NCI-H446 (cell line): ENCODE measurements at regions not wholly inside any gene's neighbourhood (a gene's known extent, or its start where the extent isn't known, plus 50 kb on each side); places are given as distances from the start of the nearest gene placed in this dataset.

Experiments used
- DNase-seq, 2 experiments: peaks; one replicate each; lab custom pipeline; 2025; lab: John Stamatoyannopoulos, UW

DNA sequence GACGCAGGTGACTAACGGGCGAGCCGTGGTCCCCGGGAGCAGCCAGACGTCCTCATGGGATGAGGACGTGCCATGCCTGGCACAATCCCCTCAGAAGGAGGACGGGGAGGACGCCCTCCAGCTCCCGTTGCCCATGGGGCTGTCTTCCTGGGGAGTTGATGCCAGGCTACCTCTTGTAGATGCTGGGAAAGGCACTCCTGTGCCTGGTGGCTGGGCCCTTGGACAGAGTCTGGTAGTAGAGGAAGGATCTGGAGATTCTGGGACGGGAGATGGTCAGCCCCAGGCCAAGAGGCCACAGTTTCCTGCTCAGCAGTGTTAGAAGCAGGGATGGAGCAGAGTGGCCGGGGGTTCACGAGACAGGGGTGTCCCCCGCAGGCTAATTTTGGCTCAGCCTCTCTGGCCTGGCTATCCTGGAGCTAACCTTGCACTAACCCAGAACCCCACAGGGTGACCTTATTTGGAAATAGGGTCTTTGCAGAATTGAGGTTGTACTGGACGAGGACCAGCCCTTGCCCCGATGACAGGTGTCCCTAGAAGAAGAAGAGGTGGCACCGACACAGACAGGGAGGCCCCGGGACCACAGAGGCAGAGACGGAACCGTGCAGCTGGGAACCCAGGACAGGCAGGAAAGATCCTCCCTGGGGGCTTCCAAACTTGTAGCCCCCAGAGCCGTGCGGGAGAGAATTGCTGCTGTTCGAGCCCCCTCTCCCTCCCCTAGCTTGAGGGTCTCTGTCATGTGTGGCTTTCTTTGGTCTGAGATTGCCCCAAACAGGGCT is 50.1 kb upstream of the ADRA2C start:
- no peak for DNase-seq

DNA sequence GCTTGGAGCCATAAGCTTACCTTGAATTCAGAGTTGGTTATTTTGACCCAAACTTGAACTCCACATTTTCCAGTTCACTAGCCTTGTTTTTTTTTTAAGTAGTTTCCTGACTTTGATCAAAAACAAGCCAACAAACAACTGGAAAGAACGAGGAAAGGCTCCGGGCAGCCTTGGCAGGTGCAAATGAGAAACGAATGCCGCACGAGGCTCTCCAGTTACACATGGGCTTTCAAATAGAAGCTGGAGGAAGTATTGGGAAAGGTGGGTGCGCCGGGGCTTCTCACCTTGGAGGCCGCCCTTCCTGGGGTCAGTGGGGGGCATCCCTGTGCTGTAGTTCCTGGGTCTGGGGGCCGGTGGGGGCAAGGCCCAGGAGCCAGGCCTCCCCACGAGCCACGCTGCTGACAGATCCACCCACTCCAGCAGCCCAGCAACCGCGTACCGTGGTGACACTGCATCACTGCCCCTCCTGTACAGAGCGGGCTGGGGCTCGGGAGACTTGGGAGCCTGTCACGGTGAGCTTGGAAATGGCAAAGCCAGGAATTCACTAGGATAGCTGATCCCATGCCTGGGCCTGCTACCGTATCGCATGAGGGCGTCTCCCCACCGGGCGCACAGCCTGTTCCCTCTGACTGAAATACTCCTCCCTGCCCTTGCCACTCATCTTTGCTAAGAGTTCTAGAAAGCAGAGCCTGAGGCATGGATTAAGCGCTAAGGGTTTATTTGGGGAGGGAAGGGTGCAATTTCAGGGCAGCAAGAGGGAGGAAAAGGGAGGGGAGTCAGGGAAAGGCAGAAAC is 50.9 kb upstream of the ADRA2C start:
- no peak for DNase-seq

- DNase-seq: no peak
Observed at GRCh38 chr4:3714642-3715001, 51.6 kb upstream of the ADRA2C start.

GRCh38 chr4:3713817-3714641 is 52.2 kb upstream of the ADRA2C start:
- no peak for DNase-seq

DNA sequence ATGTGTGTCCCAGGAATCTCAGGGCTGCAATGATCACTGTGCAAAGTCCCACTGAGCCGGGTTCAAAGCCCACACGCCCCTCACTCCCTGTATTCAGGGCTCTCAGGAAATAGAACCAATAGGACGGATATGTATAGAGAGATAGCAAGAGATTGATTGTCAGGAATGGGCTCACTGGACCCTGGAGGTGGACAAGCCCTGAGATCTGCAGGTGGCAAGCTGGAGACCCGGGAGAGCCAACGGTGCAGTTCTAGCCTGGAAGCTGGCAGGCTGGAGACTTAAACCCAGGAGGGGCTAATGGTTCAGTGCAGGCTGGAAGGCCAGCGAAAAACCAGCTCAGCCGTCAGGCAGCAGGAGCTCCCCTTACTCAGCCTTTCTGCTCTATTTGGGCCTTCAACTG is 52.8 kb upstream of the ADRA2C start:
- DNase-seq: no peak

DNA sequence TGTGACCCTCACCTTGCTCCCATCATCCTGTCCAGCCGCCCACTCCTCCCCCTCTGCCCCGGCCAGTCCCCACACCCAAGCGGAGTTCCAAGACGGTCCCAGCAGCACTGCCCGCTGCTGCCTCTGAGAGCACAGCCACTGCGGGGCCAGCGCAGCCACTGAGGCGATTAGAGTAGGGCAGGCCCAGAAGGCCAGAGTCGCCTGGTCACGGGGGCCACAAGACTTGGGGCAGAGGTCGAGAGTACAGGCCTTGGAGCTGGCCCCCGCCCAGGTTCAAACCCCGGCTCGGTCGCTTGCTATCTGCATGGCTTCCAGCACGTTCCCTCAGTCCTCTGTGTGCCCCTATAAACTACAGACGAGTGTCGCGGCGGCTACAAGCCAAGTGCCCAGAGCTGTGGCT is 53.2 kb upstream of the ADRA2C start:
- no peak for DNase-seq

DNA sequence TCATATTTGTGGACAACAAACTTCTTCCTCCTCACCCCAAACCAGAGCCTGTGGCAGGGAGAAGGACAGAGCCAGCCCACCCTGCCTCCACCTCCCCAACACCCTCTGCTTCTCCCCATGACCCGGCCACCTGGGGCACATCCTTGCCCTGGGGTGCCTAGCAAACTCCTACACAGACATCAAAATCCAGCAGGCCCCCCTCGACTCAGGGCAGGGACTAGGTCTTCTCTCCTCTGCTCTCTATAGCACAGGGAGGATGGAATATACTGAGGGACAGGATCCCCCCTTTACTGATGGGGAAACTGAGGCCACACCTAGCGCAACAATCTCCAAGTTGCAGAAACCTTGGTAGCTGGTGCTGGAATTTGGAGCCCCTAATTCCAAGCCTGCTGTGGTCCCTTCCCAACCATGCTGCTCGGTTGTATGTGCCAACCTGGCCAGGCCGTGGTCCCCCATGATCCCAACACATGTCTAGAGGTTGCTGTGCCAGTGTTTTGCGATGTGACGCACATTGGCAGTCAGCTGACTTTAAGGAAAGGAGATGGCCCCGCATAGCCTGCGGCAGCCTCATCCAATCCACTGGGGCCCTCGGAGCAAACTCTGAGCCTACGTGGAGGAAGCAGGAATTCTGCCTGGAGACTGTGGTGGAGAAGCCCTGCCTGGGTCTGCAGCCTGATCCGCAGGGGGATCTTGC is 53.9 kb upstream of the ADRA2C start:
- DNase-seq: no peak

DNA sequence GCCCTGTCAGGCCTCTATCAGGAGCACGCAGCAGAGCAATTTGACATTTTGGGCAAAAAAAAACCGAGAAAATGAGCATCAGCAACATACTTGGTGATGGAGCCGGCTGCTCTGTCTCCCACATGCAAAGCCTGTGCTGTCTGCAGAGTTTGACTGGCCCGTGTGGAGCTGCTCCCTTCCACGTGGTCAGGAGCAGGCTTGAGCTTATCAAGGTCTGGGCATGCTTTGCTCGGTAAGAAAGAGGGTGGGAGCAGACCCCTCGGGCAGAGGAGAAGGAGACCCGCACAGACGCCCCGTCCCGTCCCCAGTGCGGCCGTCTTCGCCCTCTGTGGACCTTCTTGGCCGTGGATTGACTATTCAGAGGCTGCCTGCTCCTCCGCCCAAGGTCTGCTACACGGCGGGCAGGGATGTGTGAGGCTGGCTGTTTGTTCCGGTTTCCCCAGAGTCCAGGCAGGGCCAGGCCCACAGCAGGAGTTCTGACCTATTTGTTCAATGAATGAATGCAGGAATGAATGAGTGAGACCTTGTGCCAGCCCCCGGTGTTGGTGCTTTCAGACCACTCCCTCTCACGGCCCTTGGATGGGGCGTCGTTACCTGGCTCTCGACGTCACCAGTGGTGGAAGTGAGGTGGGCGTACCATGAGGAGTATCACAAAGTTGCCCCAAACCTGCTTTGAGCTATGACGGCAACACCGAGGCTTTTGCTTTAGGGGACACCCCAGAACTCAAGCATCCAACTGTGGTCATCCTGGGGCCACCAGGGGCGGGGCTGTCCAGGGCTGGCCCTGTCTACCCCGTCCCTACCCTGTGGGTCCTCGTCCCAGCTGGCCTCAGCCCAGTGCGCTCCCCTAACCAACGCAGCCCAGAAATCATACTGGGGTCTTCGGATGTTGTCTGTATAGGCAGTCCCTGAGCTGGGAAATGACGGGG is 54.7 kb upstream of the ADRA2C start:
- DNase-seq: no peak

DNA sequence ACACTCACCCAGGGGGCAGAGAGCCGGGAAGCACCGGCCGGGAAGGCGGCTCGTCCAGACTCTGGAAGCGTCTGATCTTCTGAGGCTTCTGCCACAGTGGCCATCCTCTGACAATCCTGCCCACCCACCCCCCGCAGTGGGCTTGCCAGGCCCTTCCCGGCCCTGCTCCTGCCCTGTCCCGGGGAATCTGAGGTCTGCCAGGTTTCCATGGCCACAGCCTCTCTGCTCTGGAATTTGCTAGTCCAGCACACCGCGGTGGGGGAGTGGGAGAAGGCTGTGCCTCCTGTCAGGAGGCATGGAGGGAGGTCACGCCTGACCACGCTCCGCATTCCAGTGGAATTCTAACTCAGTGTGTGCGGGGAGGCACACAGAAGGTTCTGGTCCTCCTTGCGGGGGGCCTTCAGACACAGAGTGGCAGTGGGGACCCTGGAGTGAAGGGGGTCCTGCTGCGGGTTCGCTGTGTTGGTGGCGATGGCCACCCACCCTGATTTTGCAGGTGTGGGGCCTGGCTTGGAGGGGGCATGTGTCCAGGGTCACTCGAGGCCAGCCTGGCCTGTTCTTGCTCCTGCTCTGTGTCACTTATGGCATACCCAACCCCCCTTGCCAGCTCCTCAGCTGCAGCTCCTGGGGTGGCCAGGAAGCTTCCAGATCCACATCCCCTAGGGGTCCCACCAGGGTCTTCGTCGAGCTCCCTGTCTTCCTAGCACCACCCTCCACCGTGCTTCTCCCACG is 55.6 kb upstream of the ADRA2C start:
- DNase-seq: no peak

DNA sequence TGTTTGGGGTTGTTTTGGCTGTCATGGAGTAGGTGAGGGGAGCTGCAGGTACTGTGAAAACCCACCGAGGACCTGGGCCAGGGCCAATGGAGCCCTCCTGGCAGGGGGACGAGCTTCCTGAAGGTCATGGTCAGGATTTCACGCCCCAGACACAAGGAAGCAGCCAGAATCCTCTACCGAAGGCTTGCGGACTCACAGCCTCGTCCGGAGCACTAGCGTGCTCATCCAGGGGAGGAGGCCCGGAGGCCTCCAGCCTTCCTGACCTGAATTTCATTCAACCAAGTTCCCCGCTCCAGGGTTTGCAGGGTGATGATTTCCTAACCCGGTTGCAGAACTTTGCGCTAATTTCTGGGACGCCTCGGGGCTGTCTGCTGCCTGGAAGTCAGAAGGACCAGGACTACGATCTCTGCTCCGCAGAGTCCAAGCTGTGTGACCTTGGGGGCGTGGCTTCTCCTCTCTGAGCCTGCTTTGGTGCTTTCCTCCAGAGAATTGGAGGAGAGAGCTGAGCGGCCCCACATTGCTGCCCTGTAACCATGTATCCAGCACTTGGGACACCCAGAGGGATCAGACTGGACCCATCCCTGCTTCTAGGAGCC is 56.2 kb upstream of the ADRA2C start:
- DNase-seq: no peak

GRCh38 chr4:3709061-3709845 is 56.9 kb upstream of the ADRA2C start:
- DNase-seq: no peak

- no peak for DNase-seq
Observed at GRCh38 chr4:3708611-3709010, 57.6 kb upstream of the ADRA2C start.

DNA sequence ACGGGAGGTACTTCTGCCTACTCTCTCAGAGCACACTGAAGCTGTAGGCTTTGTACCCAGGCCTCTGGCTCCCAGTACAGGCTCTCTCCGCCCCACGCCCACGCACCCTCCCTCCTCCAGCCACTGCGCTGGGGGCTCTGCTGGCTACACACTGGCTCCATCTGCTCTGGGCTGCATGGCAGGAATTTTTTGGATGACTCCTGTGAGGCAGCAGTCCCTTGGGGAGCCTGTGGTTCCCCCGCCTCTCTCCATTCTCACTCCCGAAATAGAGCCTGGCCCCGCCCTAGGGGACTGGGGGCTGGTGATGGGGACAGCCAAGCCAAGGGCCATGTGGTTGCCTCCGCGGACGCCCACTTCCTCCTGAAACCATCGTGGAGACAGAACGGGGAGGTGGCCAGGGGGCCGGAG is 58.1 kb upstream of the ADRA2C start:
- DNase-seq: no peak

- no peak for DNase-seq
Observed at GRCh38 chr4:3707423-3708102, 58.6 kb upstream of the ADRA2C start.

DNA sequence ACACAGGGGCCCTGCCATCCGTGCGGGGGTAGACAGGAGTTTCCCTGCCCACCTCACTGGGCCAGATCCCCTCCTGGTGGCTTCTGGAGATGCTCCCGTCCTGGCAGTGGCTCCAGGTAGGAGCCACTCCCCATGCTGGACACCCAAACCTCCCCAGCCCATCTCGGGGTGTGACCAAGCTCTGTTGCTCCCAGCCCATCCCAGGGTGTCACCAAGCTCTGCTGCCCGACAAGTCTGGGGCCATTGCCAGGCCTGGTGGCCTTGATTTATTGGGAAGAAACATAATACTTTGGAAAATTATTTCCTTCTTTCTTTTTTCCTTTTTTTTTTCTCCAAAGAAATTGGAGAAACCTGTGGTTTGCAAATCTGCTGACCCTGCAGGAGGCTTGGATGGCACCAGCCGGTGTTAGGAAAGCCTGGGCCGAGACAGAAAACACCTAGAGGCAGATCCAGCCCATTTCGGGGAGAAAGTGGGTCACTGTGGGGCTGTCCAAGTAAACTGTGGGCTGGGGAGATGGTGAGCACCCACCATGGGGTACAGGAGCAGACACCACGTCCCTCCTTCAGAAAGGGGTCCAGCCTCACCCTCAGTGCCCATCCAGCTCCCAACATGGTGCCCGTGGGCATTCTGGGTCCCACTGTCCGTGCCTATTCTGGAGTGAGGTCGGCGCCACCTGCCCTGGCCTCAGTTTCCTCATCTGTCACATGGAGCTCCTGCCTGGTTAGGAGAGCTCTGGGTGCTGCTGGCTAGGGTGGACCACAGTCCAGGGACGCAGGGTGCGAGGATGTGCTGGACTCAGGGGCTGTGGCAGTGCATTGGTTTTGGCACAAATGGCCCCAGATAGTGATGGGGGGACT is 59.4 kb upstream of the ADRA2C start:
- no peak for DNase-seq

DNA sequence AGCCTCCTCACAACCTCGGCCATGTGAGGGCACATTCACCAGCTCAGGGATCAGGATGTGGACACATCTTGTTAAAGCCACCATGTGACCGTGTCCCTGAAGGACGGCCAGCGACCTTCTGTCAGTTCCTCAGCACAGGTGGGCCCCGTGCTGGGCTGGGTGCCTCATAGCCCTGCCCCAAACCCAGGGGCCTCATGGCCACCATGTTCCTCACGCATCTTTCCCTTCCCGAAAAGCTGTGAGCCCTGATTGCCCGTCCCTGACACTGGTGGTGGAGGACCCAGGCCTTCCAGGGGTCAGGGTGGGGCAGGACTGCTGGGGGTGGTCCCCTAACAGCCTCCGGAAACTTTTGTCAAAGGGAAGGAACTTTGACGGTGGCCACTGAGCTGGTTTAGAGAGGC is 60.1 kb upstream of the ADRA2C start:
- DNase-seq: no peak

DNA sequence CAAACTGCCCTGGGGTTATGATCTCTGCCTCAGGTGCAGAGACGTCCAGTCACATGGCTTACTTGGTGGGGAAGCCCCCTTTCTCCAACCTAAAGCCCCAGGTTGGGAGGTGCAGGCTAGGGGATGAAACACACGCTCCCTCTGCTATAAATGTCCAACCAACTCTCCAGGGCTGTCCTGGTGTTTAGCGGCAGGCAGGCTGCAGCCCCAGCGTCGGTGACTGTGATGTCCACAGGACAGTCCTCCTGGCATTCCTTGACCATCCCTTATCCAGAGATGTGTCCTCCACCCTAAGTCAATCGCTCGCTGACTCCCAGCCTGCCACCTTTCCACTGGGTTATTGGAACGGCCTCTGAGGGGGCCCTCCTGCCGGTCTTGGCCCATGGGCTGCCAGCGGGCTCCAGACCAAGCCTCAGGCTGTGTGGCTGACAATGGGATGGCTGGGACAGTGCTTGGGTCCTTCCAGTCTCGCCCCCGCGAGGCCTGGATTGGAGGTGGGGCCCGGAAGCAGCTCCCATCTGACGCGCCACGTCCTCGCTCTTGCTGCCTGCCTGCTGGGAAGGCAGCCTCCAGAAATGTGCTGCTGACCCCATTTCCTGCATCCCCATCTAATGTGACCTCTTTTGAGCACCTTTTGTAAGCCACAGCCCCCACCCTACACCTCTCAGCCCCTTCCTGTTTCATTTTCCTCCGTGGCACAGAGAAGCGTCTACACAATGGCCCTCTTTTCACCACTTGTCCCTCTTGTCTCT is 60.8 kb upstream of the ADRA2C start:
- no peak for DNase-seq
